ENCODE measurements at regions not wholly inside any gene's neighbourhood (a gene's known extent, or its start where the extent isn't known, plus 50 kb on each side); places are given as distances from the start of the nearest gene placed in this dataset.
"Not testable (repeated sequence)": the region's sequence is repeated elsewhere in the genome, so short reads cannot be mapped to it uniquely, and the experiment has no call there.

DNA sequence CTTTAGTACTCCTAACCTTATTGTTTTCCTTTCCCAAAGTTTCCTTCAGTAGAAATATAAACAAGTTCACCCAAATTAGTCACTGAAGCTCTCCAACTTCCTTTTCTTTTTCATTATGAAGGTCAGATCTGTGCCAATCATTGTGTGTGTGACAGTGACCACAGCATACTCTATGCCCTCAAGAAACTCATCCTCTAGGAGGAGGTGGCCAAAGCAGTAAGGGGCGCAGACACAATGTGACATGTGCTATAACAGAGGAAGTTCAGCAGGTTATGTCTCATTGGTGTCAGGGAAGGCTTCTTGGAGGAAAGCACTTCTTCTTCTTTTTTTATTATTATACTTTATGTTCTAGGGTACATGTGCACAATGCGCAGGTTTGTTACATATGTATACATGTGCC, 60.0 kb upstream of the PSME4 start:
- no peak overlapping the region for H3K4me2 ChIP-seq (ENCODE audit: low read length)
- H3K36me3 ChIP-seq (ENCODE audit: insufficient read depth, low read length), result no peaks in the 10 kb centered on the region
- H3K27me3 ChIP-seq (ENCODE audit: control insufficient read depth, insufficient read depth, low read length), result no peaks in the 10 kb centered on the region
- H3K4me1 ChIP-seq (ENCODE audit: control insufficient read depth, insufficient read depth, low read length), result peaks cover 3% of the 10 kb centered on the region
- H3K4me3 ChIP-seq (ENCODE audit: low read length), result no peak overlapping the region
- H3K9me3 ChIP-seq (replicated peaks; ENCODE audit: low read length), result no peaks in the 10 kb centered on the region
- H3K9ac ChIP-seq (ENCODE audit: low read depth, low read length), result no peak overlapping the region

DNA sequence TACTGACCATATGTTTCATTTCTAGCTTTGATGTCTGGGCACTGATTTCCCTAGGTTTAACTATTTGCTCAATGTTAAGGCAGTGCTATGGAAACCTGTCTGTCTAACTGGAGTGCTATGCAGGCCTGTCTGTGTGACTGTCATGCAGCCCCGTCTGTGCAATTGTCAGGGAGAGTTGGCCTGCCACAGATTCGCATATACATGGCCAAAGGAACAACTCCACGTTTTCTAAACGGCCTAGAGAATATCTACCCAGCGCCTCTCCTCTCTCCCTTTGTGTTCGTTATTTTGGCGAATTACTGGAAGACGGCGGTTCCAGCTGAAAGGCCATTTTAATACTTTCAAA, 59.6 kb upstream of the PSME4 start:
- Histone ChIP-seq H3K36me3 (ENCODE audit: insufficient read depth, low read length) (no peaks in the 10 kb centered on the region), H3K9ac (ENCODE audit: low read depth, low read length) (no peak overlapping the region), H3K27me3 (ENCODE audit: control insufficient read depth, insufficient read depth, low read length) (no peaks in the 10 kb centered on the region), H3K4me3 (ENCODE audit: low read length) (no peak overlapping the region), H3K4me1 (ENCODE audit: control insufficient read depth, insufficient read depth, low read length) (peaks cover 3% of the 10 kb centered on the region), H3K9me3 (replicated peaks; ENCODE audit: low read length) (no peaks in the 10 kb centered on the region), H3K4me2 (ENCODE audit: low read length) (no peak overlapping the region)

DNA sequence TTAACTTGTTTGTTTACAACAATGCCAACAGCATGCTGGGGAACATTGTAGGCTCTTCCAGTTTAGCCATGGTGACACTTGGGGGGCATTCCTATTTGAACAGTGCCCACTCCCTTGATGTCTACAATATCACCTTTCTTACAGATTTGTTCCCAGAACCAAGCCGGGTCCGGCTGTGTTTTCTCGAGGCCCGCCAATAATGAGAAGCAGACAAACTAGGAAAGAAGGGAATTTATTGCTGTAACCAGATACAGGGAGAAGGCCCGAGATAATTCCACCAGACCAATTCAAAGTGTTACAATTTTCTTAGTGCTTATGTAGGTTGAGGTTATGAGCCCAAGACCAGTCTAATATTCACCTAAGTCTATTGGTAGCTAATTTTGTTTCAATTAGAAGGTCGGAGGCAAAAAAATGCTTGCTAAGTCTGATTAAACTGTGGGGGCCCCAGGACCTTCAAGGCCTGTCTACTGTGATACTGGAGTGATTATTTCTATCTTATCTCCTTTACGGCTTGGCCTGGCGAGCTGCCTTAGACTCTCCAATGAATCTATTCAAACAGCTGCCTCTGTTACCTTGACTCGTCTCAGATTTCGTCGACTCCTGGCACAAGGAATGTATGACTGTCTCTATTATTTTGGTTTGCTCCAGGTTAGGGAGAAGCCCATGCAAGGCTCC, 59.1 kb upstream of the PSME4 start:
- Histone ChIP-seq H3K36me3 (ENCODE audit: insufficient read depth, low read length) (no peaks in the 10 kb centered on the region), H3K4me3 (ENCODE audit: low read length) (no peak overlapping the region), H3K27me3 (ENCODE audit: control insufficient read depth, insufficient read depth, low read length) (no peaks in the 10 kb centered on the region), H3K4me1 (ENCODE audit: control insufficient read depth, insufficient read depth, low read length) (peaks cover 3% of the 10 kb centered on the region), H3K9me3 (replicated peaks; ENCODE audit: low read length) (no peaks in the 10 kb centered on the region), H3K9ac (ENCODE audit: low read depth, low read length) (no peak overlapping the region), H3K4me2 (ENCODE audit: low read length) (no peak overlapping the region)

DNA sequence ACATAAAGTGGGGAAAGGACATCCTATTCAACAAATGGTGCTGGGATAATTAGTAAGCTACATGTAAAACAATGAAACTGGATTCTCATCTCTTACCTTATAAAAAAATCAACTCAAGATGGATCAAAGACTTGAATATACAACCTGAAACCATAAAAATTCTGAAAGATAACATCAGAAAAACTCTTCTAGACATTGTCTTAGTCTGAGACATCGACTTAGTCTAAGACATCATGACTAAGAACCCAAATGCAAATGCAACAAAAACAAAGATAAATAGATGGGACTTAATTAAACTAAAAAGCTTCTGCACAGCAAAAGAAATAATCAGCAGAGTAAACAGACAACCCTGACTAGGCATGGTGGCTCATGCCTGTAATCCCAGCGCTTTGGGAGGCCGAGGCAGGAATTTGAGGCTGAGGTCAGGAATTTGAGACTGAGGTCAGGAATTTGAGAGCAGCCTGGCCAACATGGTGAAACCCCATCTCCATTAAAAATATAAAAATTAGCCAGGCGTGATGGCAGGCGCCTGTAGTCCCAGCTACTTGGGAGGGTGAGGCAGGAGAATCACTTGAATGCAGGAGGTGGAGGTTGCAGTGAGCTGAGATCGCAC, 54.8 kb upstream of the PSME4 start:
- not testable (repeated sequence) for H3K4me1 ChIP-seq (ENCODE audit: control insufficient read depth, insufficient read depth, low read length); H3K9me3 ChIP-seq (replicated peaks; ENCODE audit: low read length)

DNA sequence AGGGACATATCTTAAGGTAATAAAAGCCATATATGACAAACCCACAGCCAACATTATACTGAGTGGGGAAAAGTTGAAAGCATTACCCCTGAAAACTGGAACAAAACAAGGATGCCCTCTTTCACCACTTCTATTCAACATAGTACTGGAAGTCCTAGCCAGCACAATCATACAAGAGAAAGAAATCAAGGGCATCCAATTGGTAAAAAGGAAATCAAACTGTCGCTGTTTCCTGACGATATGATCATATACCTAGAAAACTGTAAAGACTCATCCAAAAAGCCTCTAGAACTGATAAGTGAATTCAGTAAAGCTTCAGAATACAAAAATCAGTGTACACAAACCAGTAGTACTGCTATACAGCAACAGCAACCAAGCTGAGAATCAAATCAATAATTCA, 53.8 kb upstream of the PSME4 start:
- H3K27me3 ChIP-seq (ENCODE audit: control insufficient read depth, insufficient read depth, low read length), result no peaks in the 10 kb centered on the region

More for the DNA sequence above, 54.8 kb upstream of the PSME4 start:
- H3K4me3 ChIP-seq (ENCODE audit: low read length); H3K9ac ChIP-seq (ENCODE audit: low read depth, low read length); H3K27me3 ChIP-seq (ENCODE audit: control insufficient read depth, insufficient read depth, low read length); H3K4me2 ChIP-seq (ENCODE audit: low read length); H3K36me3 ChIP-seq (ENCODE audit: insufficient read depth, low read length): not testable (repeated sequence)

DNA sequence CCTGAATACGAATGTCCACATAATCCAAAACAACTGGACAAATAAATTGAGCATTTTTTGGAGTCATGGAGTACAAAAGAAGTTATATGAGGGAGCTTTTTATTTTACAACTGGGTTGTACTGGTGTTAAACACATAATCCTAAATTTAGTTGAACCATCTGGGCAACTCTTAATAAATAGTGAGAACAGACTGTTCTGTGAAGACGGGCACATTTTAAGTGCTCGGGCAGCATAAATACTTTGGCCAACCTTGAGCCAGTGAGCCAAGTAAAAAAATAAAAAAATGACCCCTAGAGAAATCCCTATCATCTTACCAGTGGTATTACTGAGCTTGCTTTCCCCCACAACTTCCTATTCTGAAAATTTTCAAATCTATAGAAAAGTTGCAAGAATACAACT, 50.9 kb upstream of the PSME4 start:
- Histone ChIP-seq H3K4me1 (ENCODE audit: control insufficient read depth, insufficient read depth, low read length) (peaks cover 3% of the 10 kb centered on the region), H3K9ac (ENCODE audit: low read depth, low read length) (no peak overlapping the region), H3K27me3 (ENCODE audit: control insufficient read depth, insufficient read depth, low read length) (no peaks in the 10 kb centered on the region), H3K9me3 (replicated peaks; ENCODE audit: low read length) (peaks cover 5% of the 10 kb centered on the region), H3K36me3 (ENCODE audit: insufficient read depth, low read length) (no peaks in the 10 kb centered on the region), H3K4me2 (ENCODE audit: low read length) (no peak overlapping the region), H3K4me3 (ENCODE audit: low read length) (no peak overlapping the region)

More for the DNA sequence above, 53.8 kb upstream of the PSME4 start:
- H3K36me3 ChIP-seq (ENCODE audit: insufficient read depth, low read length), result no peaks in the 10 kb centered on the region
- H3K4me1 ChIP-seq (ENCODE audit: control insufficient read depth, insufficient read depth, low read length), result no peaks in the 10 kb centered on the region
- peaks cover 5% of the 10 kb centered on the region for H3K9me3 ChIP-seq (replicated peaks; ENCODE audit: low read length)
- no peak overlapping the region for H3K9ac ChIP-seq (ENCODE audit: low read depth, low read length)
- H3K4me2 ChIP-seq (ENCODE audit: low read length), result no peak overlapping the region
- H3K4me3 ChIP-seq (ENCODE audit: low read length), result no peak overlapping the region

DNA sequence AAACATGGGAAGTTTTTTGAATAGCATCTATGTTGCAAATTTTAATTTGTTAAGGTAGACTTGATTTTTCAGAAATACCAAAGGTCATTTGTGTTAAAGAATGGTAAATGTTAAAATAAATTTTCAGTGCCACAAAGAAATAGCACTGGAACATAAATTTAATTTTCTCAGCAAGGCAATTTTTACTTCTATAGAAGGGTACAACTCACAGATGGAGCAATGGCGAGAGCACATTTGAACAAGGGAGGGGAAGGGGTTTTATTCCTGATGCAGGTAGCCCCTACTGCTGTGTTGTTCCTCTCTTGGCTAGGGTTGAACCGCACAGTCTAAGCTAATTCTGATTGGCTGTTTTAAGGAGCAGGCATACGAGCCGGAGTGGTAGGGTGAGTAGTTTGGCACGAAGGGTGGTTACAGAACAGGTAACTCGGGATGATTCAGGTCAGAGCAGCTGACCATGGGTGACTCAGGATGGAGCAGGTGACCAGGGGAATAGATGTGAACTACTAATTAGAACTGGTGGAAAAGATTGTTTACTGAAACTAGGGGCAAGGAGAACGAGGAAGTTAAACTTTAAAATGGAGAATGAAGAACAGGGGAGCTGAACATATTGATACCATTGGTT, 50.1 kb upstream of the PSME4 start:
- Histone ChIP-seq H3K4me2 (ENCODE audit: low read length) (no peak overlapping the region), H3K36me3 (ENCODE audit: insufficient read depth, low read length) (no peaks in the 10 kb centered on the region), H3K9me3 (replicated peaks; ENCODE audit: low read length) (peaks cover 5% of the 10 kb centered on the region), H3K27me3 (ENCODE audit: control insufficient read depth, insufficient read depth, low read length) (no peaks in the 10 kb centered on the region), H3K9ac (ENCODE audit: low read depth, low read length) (no peak overlapping the region), H3K4me3 (ENCODE audit: low read length) (no peak overlapping the region), H3K4me1 (ENCODE audit: control insufficient read depth, insufficient read depth, low read length) (peaks cover 9% of the 10 kb centered on the region)
